Upper lobe of right lung (tissue), 1 donor: ENCODE measurements at regions not wholly inside any gene's neighbourhood (a gene's known extent, or its start where the extent isn't known, plus 50 kb on each side); places are given as distances from the start of the nearest gene placed in this dataset.
"Not testable (repeated sequence)": the region's sequence is repeated elsewhere in the genome, so short reads cannot be mapped to it uniquely, and the experiment has no call there.

Experiments used
- ATAC-seq: fragments of 200-7000 bp; cut with Tn5 transposase; one replicate; pipeline ENCODE4 v1.9.1; 2020; ENCODE audit warnings: mild to moderate bottlenecking, moderate library complexity
- DNase-seq: peaks from one replicate; pipeline ENCODE4 v3.0.0-alpha.2; 2020
- H3K27ac ChIP-seq: fragments of 200-600 bp; one replicate; pipeline ENCODE4 v1.8.0; 2022
- H3K27me3 ChIP-seq: fragments of 200-600 bp; one replicate; pipeline ENCODE4 v1.8.0; 2022; ENCODE audit warnings: mild to moderate bottlenecking
- H3K36me3 ChIP-seq: fragments of 200-600 bp; one replicate; pipeline ENCODE4 v1.8.0; 2022
- H3K4me1 ChIP-seq: fragments of 200-600 bp; one replicate; pipeline ENCODE4 v1.8.0; 2022
- H3K4me3 ChIP-seq: fragments of 200-600 bp; one replicate; pipeline ENCODE4 v1.8.0; 2022; ENCODE audit warnings: mild to moderate bottlenecking
- H3K9me3 ChIP-seq: fragments of 200-600 bp; one replicate; pipeline ENCODE4 v1.8.0; 2022
- CTCF ChIP-seq: fragments of 200-600 bp; IDR thresholded peaks from one replicate; pipeline ENCODE4 v1.8.0; 2022; ENCODE audit warnings: antibody characterized with exemption
- intact Hi-C: fragments of 100-400 bp; cut with DNase I; formaldehyde crosslinking; loops from one replicate; pipeline ENCODE4 v1.11.0; 2022
- donor health status: DM: no; HTN: yes; CAD: no; lungs with severe emphysema.

DNA sequence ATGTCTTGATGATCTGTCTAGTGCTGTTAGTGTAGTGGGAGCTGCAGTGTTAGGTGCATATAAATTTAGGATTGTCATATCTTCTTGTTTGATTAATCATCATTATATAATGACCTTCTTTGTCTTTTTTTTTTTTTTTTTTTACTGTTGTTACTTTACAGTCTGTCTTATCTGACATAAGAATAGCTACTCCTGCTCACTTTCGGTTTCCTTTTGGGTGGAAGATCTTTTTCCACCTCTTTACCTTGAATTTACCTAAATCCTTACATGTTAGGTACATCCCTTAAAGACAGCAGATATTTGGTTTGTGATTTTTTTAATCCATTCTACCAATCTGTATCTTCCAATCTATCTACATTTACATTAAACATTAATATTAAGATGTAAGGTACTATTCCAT lies 113.6 kb upstream of the PCLO start:
- no peaks in the 10 kb centered on the region for H3K27me3 ChIP-seq
- H3K4me3 ChIP-seq = no peak overlapping the region
- DNase-seq (no peak), ATAC-seq (no peak)
- H3K27ac ChIP-seq = no peak overlapping the region
- no peaks in the 10 kb centered on the region for H3K36me3 ChIP-seq
- no peak for TF ChIP-seq CTCF
- no peaks in the 10 kb centered on the region for H3K9me3 ChIP-seq
- no peaks in the 10 kb centered on the region for H3K4me1 ChIP-seq
- intact Hi-C loops = no loop called here

DNA sequence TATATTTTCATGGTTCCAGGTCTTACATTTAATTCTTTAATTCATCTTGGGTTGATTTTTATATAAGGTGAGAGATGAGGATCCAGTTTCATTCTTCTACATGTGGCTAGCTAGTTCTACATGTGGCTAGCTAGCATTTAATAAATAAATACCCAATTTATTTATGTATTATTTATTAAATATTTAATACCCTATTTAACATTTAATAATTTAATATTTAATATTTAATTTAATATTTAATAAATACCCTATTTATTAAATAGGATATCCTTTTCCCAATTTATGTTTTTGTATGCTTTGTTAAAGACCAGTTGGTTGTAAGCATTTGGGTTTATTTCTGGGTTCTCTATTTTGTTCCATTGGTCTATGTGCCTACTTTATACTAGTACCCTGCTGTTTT lies 111.0 kb upstream of the PCLO start:
- no peak for TF ChIP-seq CTCF
- H3K4me3 ChIP-seq = no peak overlapping the region
- ATAC-seq (no peak), DNase-seq (no peak)
- H3K9me3 ChIP-seq = no peaks in the 10 kb centered on the region
- no peaks in the 10 kb centered on the region for H3K27me3 ChIP-seq
- H3K4me1 ChIP-seq = no peaks in the 10 kb centered on the region
- intact Hi-C loops = no loop called here
- H3K27ac ChIP-seq = no peak overlapping the region
- H3K36me3 ChIP-seq = no peaks in the 10 kb centered on the region

GRCh38 chr7:83271212-83272099 lies 108.8 kb upstream of the PCLO start:
- no peak for DNase-seq
- intact Hi-C loops = no loop called here
- Histone ChIP-seq H3K27ac (no peak overlapping the region), H3K9me3 (no peaks in the 10 kb centered on the region), H3K4me1 (no peaks in the 10 kb centered on the region), H3K4me3 (no peak overlapping the region), H3K27me3 (no peaks in the 10 kb centered on the region), H3K36me3 (no peaks in the 10 kb centered on the region)
- TF ChIP-seq CTCF = no peak
- peak; percentile 69 for ATAC-seq

DNA sequence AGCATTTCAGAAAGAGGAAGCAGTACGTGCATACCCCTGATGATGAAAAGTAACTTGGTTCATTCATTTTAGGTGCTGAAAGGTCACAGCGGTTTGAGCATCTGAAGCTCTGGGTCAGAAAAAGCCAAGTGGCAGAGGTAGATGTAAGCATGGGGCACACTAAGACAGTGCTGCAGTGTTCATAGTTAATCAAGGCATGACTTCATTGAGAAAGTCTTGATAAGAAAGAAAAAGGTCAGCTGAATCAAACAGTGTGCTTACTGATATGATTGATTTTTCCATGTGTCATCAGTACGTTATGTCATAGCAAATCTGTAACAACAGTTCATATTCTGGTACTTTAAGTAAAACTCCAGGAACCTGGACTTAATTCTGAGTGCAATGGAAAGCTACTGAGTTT lies 107.7 kb upstream of the PCLO start:
- DNase-seq = no peak
- no peak for ATAC-seq
- no peak for TF ChIP-seq CTCF
- Histone ChIP-seq H3K27ac (no peak overlapping the region), H3K4me3 (no peak overlapping the region), H3K36me3 (no peaks in the 10 kb centered on the region), H3K27me3 (no peaks in the 10 kb centered on the region), H3K4me1 (no peaks in the 10 kb centered on the region), H3K9me3 (no peaks in the 10 kb centered on the region)
- intact Hi-C loops = no loop called here

DNA sequence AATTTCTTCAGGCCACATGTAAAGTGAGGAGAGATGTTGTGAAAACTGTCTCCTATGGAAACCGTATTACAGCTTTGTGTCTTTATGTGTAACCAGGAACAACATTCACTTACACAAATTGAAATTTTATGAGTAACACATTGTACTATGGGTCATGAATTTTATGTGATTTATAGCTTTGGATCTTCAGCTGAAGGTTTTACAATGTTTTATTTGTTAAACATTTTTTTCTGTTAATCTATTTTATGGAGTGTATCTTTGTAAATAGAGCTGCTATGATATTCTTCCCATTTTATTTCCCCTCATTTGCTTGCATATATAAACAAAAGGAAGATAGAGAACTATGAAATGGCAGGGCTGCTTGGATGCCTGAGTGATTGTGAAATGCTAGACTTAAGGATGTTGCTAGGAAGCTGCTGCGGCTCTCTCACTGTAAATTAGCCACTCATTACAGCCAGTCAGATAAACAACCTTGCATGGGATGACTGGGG lies 104.5 kb upstream of the PCLO start:
- ATAC-seq = no peak
- H3K27me3 ChIP-seq = no peaks in the 10 kb centered on the region
- no peaks in the 10 kb centered on the region for H3K4me1 ChIP-seq
- H3K4me3 ChIP-seq = no peak overlapping the region
- H3K27ac ChIP-seq = no peak overlapping the region
- H3K9me3 ChIP-seq = no peaks in the 10 kb centered on the region
- intact Hi-C loops = no loop called here
- DNase-seq = no peak
- H3K36me3 ChIP-seq = no peaks in the 10 kb centered on the region
- TF ChIP-seq CTCF = no peak

DNA sequence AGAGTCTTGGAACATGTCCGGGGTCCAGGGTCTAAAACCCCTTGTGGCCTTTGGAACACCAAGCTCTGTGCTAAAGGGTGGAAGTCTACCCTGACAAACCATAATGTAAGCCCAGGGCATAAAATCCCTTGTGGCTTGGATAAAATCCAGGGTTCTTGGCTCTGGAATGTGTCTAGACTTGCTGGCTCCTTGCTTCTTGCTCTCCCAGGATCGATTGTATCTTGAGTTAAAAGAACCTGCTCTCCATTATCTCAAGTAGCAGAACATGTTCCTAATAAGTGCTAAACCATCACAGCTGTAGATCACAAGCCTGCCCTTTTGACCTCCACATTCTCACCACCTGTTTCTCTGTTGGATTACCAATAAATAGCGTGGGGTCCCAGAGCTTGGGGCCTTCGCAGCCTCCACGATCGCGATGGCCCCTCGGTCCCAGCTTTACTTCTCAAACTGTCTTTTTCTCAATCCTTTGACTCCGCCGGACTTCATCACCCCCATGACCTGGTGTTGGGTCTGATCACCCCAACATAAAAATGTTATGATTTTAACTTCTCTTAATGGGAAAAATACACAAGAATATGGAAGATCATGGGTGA lies 100.9 kb upstream of the PCLO start:
- intact Hi-C loops, H3K27me3 ChIP-seq, H3K9me3 ChIP-seq, H3K27ac ChIP-seq, DNase-seq, H3K36me3 ChIP-seq, H3K4me3 ChIP-seq, H3K4me1 ChIP-seq, ATAC-seq: not testable (repeated sequence)
